NT2/D1 (cell line): ENCODE measurements at regions not wholly inside any gene's neighbourhood (a gene's known extent, or its start where the extent isn't known, plus 50 kb on each side); places are given as distances from the start of the nearest gene placed in this dataset.

Experiments used
- SUZ12 ChIP-seq: IDR thresholded peaks from 2 replicates; pipeline ENCODE4 v1.6.1; 2011; ENCODE audit not compliant: insufficient read length, insufficient read depth; ENCODE audit errors: extremely low read depth
- ZNF274 ChIP-seq: IDR thresholded peaks from 2 replicates; pipeline ENCODE4 v1.6.1; 2011; ENCODE audit warnings: mild to moderate bottlenecking, low read depth, low read length

GRCh38 chr16:49158029-49158642 is 123.5 kb downstream of the CBLN1 start:
- TF ChIP-seq ZNF274: no peak
- no peak for TF ChIP-seq SUZ12
